ENCODE measurements at regions not wholly inside any gene's neighbourhood (a gene's known extent, or its start where the extent isn't known, plus 50 kb on each side); places are given as distances from the start of the nearest gene placed in this dataset.
A peak's percentile ranks its signal among the peaks of the same experiment; 100 is the strongest.

- 72% methylated on average over 4 of the region's 4 CpGs for WGBS
- Histone ChIP-seq H3K27ac (ENCODE audit: low read length, poor library complexity, severe bottlenecking) (no peak overlapping the region), H3K4me3 (ENCODE audit: insufficient read depth in 1 of 2, low read depth in 1 of 2, low read length in 2 of 2) (no peak overlapping the region), H4K91ac (ENCODE audit: low read length) (no peak overlapping the region), H3K4ac (ENCODE audit: low read depth in 1 of 2, low read length in 2 of 2) (no peak overlapping the region), H2AK5ac (ENCODE audit: low read length, severe bottlenecking) (no peak overlapping the region), H3K14ac (ENCODE audit: low read length in 2 of 2) (no peak overlapping the region), H3K4me2 (ENCODE audit: low read length, poor library complexity, severe bottlenecking) (no peak overlapping the region), H2BK5ac (ENCODE audit: low read depth, low read length, poor library complexity, severe bottlenecking) (no peak overlapping the region), H2AFZ (ENCODE audit: low read depth, low read length) (no peak overlapping the region), H3K9me3 (ENCODE audit: control insufficient read depth, low read length) (no peaks in the 10 kb centered on the region), H3K9ac (ENCODE audit: low read length) (no peak overlapping the region), H3K27me3 (ENCODE audit: control insufficient read depth in 1 of 2, insufficient read depth in 1 of 2, low read length in 2 of 2) (no peaks in the 10 kb centered on the region), H3K23ac (ENCODE audit: low read length in 2 of 2) (no peak overlapping the region), H2BK15ac (ENCODE audit: low read depth, poor library complexity, severe bottlenecking) (no peak overlapping the region), H3K36me3 (ENCODE audit: control insufficient read depth in 1 of 2, insufficient read depth in 2 of 2, low read depth in 1 of 2, low read length in 2 of 2) (no peaks in the 10 kb centered on the region), H2BK12ac (ENCODE audit: low read length in 2 of 2) (no peak overlapping the region), H3K4me1 (ENCODE audit: control insufficient read depth, insufficient read depth, low read depth, low read length) (no peaks in the 10 kb centered on the region), H3K79me1 (replicated peaks; ENCODE audit: low read length, poor library complexity, severe bottlenecking) (no peaks in the 10 kb centered on the region), H2BK120ac (ENCODE audit: low read depth, low read length) (no peak overlapping the region), H3K18ac (ENCODE audit: low read depth in 1 of 2, low read length in 2 of 2) (no peak overlapping the region), H4K8ac (ENCODE audit: low read length) (no peak overlapping the region)
- no peak for DNase-seq
Measured at GRCh38 chr3:132124651-132125284, 90.0 kb upstream of the CPNE4 start.

- H2AFZ ChIP-seq (ENCODE audit: low read depth, low read length) = no peak overlapping the region
- no peak overlapping the region for H3K23ac ChIP-seq (ENCODE audit: low read length in 2 of 2)
- H2BK15ac ChIP-seq (ENCODE audit: low read depth, poor library complexity, severe bottlenecking) = no peak overlapping the region
- no peak overlapping the region for H3K18ac ChIP-seq (ENCODE audit: low read depth in 1 of 2, low read length in 2 of 2)
- H3K36me3 ChIP-seq (ENCODE audit: control insufficient read depth in 1 of 2, insufficient read depth in 2 of 2, low read depth in 1 of 2, low read length in 2 of 2) = no peaks in the 10 kb centered on the region
- no peaks in the 10 kb centered on the region for H3K9me3 ChIP-seq (ENCODE audit: control insufficient read depth, low read length)
- H3K4me3 ChIP-seq (ENCODE audit: insufficient read depth in 1 of 2, low read depth in 1 of 2, low read length in 2 of 2) = no peak overlapping the region
- H4K8ac ChIP-seq (ENCODE audit: low read length) = no peak overlapping the region
- H2AK5ac ChIP-seq (ENCODE audit: low read length, severe bottlenecking) = no peak overlapping the region
- peak overlapping the region; percentile 59 for H3K9ac ChIP-seq (ENCODE audit: low read length)
- no peak overlapping the region for H2BK12ac ChIP-seq (ENCODE audit: low read length in 2 of 2)
- no peak overlapping the region for H3K14ac ChIP-seq (ENCODE audit: low read length in 2 of 2)
- H2BK120ac ChIP-seq (ENCODE audit: low read depth, low read length) = no peak overlapping the region
- 14% methylated on average over 1 of the region's 1 CpG for WGBS
- peaks cover 6% of the 10 kb centered on the region for H3K4me1 ChIP-seq (ENCODE audit: control insufficient read depth, insufficient read depth, low read depth, low read length)
- peak; percentile 29 for DNase-seq
- H3K4me2 ChIP-seq (ENCODE audit: low read length, poor library complexity, severe bottlenecking) = no peak overlapping the region
- no peaks in the 10 kb centered on the region for H3K27me3 ChIP-seq (ENCODE audit: control insufficient read depth in 1 of 2, insufficient read depth in 1 of 2, low read length in 2 of 2)
- H3K27ac ChIP-seq (ENCODE audit: low read length, poor library complexity, severe bottlenecking) = peak overlapping the region; percentile 86
- no peak overlapping the region for H4K91ac ChIP-seq (ENCODE audit: low read length)
- H3K4ac ChIP-seq (ENCODE audit: low read depth in 1 of 2, low read length in 2 of 2) = no peak overlapping the region
- no peak overlapping the region for H2BK5ac ChIP-seq (ENCODE audit: low read depth, low read length, poor library complexity, severe bottlenecking)
- H3K79me1 ChIP-seq (replicated peaks; ENCODE audit: low read length, poor library complexity, severe bottlenecking) = no peaks in the 10 kb centered on the region
Measured at GRCh38 chr3:132134611-132135010, 99.8 kb upstream of the CPNE4 start.

DNA sequence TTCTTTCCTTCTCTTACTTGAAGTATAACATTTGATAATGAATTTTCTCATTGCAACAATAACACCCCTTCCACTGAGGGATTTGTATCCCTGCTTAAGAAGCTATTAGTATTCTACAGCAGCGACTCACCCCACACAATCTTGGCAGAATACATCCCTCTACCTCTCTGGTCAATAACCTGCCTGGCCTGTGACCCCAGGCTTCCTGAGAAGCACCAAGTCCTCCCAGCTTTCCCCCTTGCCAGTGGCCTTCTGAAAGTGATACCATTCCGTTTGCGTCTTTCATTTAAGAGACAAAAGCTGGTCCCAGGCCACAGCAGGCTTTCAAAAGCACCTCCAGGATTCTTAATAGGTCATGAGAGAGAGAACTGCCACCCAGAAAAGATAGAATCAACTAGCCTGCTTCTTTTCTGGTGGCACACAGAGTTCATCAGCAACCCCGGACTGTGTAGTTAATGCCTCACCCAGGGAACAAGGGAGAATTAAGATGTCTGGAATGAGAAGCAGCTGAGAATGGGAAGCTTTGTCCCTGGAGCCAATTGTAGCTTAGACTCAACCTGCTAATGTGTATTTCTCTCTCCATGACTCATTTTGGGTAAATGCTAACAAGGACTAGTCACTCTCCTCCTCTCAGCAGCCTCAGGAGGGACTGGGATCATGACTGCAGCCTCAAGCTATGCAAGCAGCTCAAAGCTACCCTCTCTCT, 101.0 kb upstream of the CPNE4 start:
- H3K9me3 ChIP-seq (ENCODE audit: control insufficient read depth, low read length) = no peaks in the 10 kb centered on the region
- H2BK120ac ChIP-seq (ENCODE audit: low read depth, low read length) = no peak overlapping the region
- H4K8ac ChIP-seq (ENCODE audit: low read length) = peak overlapping the region; percentile 89
- no peak overlapping the region for H2AFZ ChIP-seq (ENCODE audit: low read depth, low read length)
- H3K9ac ChIP-seq (ENCODE audit: low read length) = peak overlapping the region; percentile 84
- DNase-seq = peak; percentile 84
- H3K18ac ChIP-seq (ENCODE audit: low read depth in 1 of 2, low read length in 2 of 2) = peak overlapping the region in 1 of 2 experiments; percentile 26
- H3K4me3 ChIP-seq (ENCODE audit: insufficient read depth in 1 of 2, low read depth in 1 of 2, low read length in 2 of 2) = peak overlapping the region in 1 of 2 experiments; percentile 64
- H3K4ac ChIP-seq (ENCODE audit: low read depth in 1 of 2, low read length in 2 of 2) = peak overlapping the region in 1 of 2 experiments; percentile 33
- H3K27ac ChIP-seq (ENCODE audit: low read length, poor library complexity, severe bottlenecking) = peak overlapping the region; percentile 97
- no peaks in the 10 kb centered on the region for H3K27me3 ChIP-seq (ENCODE audit: control insufficient read depth in 1 of 2, insufficient read depth in 1 of 2, low read length in 2 of 2)
- peak overlapping the region; percentile 96 for H2AK5ac ChIP-seq (ENCODE audit: low read length, severe bottlenecking)
- peak overlapping the region in 1 of 2 experiments; percentile 33 for H2BK12ac ChIP-seq (ENCODE audit: low read length in 2 of 2)
- peaks cover 6% of the 10 kb centered on the region for H3K4me1 ChIP-seq (ENCODE audit: control insufficient read depth, insufficient read depth, low read depth, low read length)
- H4K91ac ChIP-seq (ENCODE audit: low read length) = no peak overlapping the region
- H2BK15ac ChIP-seq (ENCODE audit: low read depth, poor library complexity, severe bottlenecking) = no peak overlapping the region
- H3K14ac ChIP-seq (ENCODE audit: low read length in 2 of 2) = no peak overlapping the region
- H3K79me1 ChIP-seq (replicated peaks; ENCODE audit: low read length, poor library complexity, severe bottlenecking) = no peaks in the 10 kb centered on the region
- H3K4me2 ChIP-seq (ENCODE audit: low read length, poor library complexity, severe bottlenecking) = peak overlapping the region; percentile 69
- H2BK5ac ChIP-seq (ENCODE audit: low read depth, low read length, poor library complexity, severe bottlenecking) = peak overlapping the region; percentile 86
- H3K23ac ChIP-seq (ENCODE audit: low read length in 2 of 2) = no peak overlapping the region
- H3K36me3 ChIP-seq (ENCODE audit: control insufficient read depth in 1 of 2, insufficient read depth in 2 of 2, low read depth in 1 of 2, low read length in 2 of 2) = no peaks in the 10 kb centered on the region
- WGBS = 25% methylated on average over 4 of the region's 4 CpGs

GRCh38 chr3:132136334-132136716, 101.5 kb upstream of the CPNE4 start:
- Histone ChIP-seq H2BK15ac (ENCODE audit: low read depth, poor library complexity, severe bottlenecking) (no peak overlapping the region), H3K4ac (ENCODE audit: low read depth in 1 of 2, low read length in 2 of 2) (no peak overlapping the region), H3K9ac (ENCODE audit: low read length) (peak overlapping the region; percentile 76), H2BK12ac (ENCODE audit: low read length in 2 of 2) (no peak overlapping the region), H2AK5ac (ENCODE audit: low read length, severe bottlenecking) (no peak overlapping the region), H3K18ac (ENCODE audit: low read depth in 1 of 2, low read length in 2 of 2) (no peak overlapping the region), H2BK5ac (ENCODE audit: low read depth, low read length, poor library complexity, severe bottlenecking) (peak overlapping the region; percentile 1), H3K4me2 (ENCODE audit: low read length, poor library complexity, severe bottlenecking) (no peak overlapping the region), H3K4me1 (ENCODE audit: control insufficient read depth, insufficient read depth, low read depth, low read length) (peaks cover 6% of the 10 kb centered on the region), H3K23ac (ENCODE audit: low read length in 2 of 2) (no peak overlapping the region), H2AFZ (ENCODE audit: low read depth, low read length) (no peak overlapping the region), H3K4me3 (ENCODE audit: insufficient read depth in 1 of 2, low read depth in 1 of 2, low read length in 2 of 2) (peak overlapping the region in 1 of 2 experiments; percentile 62), H2BK120ac (ENCODE audit: low read depth, low read length) (no peak overlapping the region), H3K27ac (ENCODE audit: low read length, poor library complexity, severe bottlenecking) (peak overlapping the region; percentile 97), H3K14ac (ENCODE audit: low read length in 2 of 2) (no peak overlapping the region), H4K8ac (ENCODE audit: low read length) (no peak overlapping the region), H3K9me3 (ENCODE audit: control insufficient read depth, low read length) (no peaks in the 10 kb centered on the region), H3K36me3 (ENCODE audit: control insufficient read depth in 1 of 2, insufficient read depth in 2 of 2, low read depth in 1 of 2, low read length in 2 of 2) (no peaks in the 10 kb centered on the region), H3K27me3 (ENCODE audit: control insufficient read depth in 1 of 2, insufficient read depth in 1 of 2, low read length in 2 of 2) (no peaks in the 10 kb centered on the region), H4K91ac (ENCODE audit: low read length) (no peak overlapping the region), H3K79me1 (replicated peaks; ENCODE audit: low read length, poor library complexity, severe bottlenecking) (no peaks in the 10 kb centered on the region)
- 32% methylated on average over 2 of the region's 2 CpGs for WGBS
- DNase-seq = no peak
